ENCODE measurements at regions not wholly inside any gene's neighbourhood (a gene's known extent, or its start where the extent isn't known, plus 50 kb on each side); places are given as distances from the start of the nearest gene placed in this dataset.

DNA sequence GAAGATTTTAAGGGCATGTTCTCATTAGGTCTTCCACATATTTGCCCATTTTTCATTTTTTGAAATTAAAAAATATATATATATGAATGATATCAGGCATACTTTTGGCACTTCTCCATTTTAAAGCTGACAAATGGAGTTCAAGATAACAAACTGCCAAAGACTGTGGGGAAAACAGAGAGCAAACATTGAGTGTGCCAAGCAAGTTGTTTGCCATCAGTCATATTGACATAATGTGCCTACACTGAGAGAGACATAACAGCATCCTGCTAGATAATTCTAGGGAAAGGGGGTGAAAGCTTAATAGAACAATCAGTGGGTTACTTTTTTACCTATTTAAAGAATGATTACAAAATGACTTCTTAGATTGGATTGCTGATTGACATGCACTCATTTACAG is 529.4 kb upstream of the CXADR start:
- DNase-seq = no peak

DNA sequence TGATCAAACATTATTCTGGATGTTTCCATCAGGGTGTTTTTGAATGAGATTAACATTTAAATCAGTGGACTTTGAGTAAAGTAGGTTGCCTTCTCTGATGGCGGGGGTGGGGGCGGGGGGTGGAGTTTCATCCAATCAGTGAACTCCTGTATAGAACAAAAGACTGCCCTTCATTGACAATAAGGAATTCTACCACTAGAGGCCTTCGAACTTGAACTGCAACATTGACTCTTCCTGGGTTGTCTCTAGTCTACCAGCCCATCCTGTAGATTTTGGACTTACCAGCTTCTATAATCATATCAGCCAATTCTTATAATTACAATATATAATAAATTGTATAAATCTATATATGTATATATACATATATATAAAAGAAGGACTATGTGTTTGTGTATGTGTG is 520.4 kb upstream of the CXADR start:
- no peak for DNase-seq

DNA sequence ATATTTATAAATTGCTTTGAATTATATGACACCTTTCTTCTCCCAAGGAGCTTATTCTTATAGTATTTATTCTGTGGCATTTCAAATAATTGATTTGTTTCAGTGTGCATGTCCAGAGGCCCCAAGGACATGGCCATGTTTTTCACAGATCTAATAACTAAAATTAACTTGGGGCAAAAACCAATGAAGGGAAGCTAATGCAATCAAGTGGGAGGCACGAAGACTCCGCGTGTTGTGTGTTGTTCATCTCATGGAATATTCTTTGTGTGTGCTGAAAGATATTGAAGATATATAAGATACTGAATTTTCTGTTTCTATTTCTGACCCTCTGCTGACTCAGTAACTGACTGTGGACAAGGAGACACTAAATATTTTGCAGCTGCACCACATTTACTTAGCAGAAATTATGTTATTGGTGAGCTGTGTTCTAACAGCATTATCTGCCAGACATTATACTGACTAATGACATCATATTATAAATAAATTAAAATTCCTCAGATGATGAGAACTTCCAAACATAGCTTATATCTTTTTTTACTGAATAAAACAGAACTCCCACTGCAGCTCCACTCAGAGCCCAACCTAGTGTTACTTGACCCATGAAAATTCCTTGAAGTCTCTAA is 519.3 kb upstream of the CXADR start:
- no peak for DNase-seq

DNA sequence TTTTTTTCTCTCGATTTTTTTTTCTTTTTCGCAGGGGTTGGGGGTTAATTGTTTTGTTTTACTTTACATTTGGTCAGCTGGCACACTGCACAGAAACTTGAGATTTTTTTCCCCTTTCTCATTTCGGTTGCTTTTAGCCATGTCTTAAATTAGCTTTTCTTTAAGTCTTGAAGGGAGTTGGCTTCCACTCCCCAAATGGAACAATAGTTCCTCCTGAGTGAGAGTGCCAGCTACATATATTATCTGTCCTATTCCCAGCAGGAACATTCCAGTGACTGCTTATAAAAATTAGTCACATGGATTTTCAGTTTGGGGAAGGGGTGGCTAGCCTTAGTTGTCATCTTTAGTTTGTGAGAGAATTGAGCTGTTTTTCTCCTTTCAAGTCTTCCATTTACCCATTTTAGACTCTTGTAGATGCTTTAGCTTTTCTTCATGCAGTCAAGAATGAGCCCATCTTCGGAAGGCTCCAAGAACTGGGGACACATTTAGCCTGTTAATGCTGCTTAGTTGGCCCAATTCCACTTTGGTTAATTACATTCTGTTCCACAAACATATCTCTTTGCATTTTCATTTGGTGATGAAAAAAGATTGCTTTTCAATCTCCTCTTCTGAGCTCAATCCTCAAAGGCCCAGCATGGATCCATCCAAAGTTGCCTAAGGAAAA is 510.1 kb upstream of the CXADR start:
- no peak for DNase-seq

DNA sequence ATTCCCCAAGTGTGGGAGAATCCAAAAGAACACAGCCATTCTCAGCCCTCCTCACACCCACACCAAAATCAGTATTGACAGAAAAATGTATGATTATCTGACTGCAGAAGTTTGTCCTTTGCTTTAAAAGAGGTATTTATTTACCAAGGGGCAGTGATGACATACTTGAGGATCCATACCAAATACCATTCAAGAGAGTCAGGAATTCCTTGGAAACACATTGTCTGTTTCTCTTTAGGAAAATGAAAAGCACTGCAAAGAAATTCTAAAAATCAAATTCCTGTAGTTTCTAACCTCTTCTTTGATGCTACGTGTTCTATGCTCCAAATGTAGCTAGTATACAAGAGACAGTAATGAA is 509.6 kb upstream of the CXADR start:
- DNase-seq = no peak

DNA sequence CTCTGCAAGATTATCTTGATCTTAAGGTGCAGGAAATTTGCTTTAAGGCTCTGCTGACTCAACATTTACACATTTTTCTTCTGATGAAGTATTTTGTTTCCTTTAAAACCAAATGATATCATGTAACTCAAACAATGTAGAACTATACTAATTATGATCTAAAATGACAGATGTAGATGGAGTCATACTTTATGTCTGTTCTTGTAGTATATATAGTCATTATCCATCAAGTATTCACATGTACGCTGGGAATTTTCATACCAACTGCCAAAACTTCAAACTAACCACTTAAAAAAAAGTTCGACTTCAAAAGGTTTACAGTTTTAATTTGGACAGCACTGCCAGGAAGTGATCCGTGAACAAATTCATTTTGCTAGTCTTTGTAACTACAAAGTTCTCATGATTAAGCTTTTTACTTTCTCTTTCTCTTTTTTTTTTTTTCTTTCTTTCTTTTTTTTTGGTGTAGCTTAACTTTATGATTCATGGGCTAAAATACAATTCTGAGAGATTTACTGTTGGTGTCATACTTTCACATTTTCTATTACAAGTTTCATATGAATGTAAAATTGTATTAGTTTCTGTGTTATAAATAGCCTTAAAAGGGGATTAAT is 509.0 kb upstream of the CXADR start:
- DNase-seq = no peak

DNA sequence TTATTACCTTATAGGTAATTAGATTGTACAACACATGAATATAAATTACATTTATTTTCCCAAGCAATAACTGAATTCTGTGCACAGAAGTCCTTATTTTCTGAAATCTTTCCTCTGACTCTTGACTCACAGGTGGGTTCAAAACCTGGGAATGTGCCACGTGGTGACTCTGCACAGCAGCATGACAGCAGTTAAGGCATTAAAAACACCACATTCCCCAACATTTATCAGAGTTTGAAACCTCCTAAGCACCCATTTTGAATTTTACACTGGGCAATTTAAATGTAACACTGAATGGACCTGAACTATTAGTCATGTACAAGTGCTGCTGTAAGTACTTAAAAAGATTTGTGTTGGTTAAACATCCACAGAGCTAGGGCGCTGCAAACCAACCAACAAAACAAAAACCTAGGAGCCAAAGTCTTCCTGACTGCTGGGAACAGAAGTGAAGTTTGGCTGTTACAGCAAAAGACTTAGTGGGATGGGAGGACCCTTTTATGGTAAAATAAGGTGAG is 480.6 kb upstream of the CXADR start:
- DNase-seq = no peak

DNA sequence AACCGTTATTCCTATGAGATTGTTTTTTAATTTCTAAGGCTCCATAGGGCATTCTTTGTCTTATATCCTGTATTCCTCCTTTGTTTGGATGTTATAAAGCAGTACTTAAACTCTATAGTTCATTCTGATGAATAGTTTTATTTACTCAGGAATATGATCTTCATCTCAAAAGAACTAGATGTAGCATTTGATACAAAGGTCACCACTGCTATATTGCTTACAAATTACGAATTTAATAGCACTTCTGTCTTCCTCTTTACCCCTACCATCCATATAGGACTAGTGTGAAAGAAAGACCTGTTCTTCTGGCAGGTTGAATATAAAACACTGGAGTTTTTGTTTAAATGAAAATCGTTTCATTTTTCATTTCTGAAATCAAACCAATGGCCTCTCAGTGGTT is 468.1 kb upstream of the CXADR start:
- no peak for DNase-seq

DNA sequence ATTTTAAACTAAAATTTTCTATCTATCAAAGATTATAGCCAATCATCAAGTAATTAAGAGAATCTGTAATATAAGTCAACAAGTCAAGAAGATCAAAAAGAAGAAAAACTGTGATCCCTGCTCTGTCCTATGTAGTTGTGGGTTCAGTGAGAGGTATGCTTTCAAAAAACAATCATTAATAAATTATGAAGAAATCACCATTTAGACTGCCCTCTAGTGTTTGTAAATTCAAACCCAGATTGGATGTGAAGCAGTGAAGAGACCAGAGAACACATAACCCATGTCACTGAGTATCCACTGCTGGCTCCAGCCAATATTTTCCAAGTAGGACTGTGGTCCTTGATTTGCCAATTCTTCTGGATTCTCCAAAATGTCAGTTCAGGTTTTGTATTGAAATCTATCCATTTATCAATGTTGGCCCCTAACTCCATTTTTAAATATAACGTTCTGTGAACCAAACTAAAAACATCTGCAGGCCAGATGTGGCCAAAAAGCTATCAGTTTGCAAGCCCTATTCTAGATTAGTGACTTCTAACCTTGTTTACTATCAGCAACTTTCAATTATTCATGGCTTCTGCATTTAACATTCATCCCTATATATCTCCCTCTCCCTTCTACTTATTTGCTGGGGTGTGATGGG is 467.5 kb upstream of the CXADR start:
- no peak for DNase-seq

DNA sequence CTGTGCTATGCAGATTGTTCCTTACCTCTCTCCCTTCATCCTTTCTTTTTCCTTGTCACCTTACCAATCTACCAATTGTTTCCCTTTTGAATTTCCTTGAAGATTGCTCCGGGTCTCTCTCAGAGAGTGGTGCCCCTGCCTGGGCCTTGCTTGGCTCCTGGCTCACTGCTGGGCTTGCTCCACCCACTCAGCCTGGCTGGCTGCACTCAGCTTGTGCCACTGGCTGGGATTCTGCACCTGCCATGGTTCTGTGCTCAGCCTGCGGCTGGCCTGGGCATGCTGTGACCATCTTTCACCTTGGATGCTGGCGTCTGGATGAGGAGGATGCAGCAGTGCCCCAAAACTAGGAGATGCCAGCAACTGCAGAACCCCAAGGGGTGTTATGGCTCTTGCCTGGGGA is 463.9 kb upstream of the CXADR start:
- no peak for DNase-seq

DNA sequence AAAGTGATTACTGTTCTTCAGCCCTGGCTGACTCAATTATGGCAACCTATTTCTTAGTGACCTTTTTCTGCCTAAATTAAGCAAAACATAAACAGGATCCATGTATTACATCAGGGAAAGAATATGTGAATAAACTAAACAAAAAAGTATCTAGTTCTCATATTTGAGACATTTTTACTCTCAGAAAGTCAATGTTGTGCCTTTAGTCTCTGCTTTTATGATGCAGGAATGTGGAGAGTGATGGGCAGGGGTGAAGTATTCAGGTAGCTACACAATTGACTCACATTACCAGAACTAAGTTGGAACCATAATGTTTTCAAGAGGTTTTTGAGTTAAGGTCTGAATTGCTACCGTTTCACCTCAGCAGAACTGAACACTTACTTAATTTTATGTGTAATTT is 462.7 kb upstream of the CXADR start:
- no peak for DNase-seq

DNA sequence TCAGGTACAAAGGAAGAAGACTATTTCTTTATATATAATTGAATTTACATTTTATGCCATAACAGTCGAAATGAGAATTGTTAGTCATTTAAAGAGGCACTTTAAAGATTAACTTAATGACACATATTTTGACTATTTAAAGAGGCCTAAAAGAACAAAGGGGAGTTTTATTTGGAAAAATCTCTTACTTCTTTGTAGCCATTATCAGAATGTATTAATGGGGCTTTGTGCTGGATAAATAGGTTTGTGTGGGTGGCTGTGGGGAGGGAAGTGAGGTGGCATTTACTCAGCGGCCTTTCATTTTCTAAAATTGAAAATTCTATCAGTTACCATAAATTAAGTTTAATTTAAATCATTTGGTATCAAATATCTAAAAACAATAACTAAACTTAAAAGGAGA is 462.2 kb upstream of the CXADR start:
- no peak for DNase-seq

DNA sequence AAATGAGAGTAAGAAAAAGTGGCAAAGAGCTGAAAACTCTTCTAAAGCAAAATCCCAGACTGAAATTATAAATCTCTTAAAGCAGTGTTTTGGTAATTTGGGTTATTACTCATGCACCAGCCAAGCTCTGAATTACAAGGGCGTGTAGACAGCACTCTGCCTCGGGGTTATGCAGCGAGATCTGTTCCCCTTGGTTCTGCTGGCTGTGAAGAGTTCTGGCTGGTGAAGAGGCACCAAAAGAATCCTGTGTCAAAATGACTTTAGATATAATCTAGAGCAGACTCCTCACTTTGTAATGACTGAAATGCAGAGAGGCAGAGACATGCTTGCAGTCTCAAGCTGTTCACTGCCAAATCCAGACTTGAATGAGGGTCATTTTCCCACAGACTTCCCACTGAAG is 461.8 kb upstream of the CXADR start:
- DNase-seq = no peak

DNA sequence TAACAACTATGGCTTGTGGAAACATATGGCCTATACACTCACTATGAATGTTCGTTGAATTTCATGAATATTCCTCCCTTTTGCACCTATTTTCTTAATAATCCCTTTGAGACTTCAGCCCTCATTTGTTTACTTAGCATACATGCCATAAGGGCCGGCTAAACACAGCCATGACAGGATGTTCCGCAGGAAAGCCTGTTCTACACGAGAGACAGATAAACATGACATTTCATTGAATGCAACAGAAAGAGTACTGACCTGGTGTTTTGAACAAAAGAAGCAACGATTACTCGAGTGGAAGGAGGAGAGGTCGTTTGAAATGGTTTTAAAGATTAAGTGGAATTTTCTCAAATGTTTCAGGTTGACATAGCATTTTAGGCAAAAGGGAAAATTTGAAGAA is 459.5 kb upstream of the CXADR start:
- no peak for DNase-seq

DNA sequence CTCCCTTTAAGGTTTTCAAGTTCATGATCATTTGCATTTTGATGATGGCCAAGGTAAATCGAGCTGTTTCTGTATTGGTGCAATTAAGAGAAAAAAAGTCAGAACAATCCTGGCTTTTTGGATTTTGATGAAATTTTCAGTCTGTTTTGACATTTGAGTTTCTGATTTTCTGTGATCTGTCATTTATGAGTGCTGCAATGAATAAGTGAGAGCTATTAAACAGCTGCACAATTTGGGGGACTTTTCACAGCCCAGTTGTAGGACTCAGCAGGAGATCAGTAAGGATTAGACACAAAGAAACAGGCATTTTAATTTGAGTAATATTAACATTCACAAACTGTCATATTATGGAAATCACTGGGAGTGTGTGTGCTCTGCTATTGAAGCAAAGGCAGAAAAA is 452.9 kb upstream of the CXADR start:
- no peak for DNase-seq

DNA sequence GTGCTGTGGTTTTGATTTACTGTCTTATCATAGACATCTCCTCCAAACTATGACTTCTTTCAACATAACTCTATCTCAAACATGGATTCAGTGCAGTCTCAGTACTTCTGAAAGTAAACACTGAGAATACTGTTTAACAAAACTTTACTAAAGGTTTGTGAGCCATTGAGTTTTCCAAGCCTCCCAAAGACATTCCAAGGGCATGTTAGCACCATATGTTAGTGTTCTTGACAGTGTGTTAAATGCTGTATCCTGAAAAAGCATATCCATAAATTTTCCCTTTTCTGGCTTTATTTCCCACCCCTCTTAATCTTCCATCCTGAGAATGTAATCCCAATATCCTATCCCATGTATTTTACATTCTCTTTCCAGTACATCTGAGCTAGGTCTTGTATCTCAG is 446.8 kb upstream of the CXADR start:
- no peak for DNase-seq

DNA sequence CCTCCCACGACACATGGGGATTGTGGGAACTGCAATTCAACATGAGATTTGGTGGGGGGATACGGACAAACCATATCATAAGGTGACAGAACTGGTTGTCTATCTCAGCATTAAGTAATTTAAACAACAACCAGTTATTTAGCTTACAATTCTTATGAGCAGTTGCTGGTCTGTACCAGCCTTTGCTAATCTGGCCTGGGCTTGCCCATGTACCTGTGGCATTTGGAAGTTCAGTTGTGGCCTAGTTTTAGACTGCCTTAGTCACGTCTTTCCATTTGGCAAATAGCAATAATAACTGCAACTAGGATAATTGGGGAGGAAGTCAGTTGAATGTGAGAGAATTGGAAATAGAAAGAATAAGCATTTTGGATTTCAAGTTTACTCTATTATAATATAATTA is 441.8 kb upstream of the CXADR start:
- no peak for DNase-seq

DNA sequence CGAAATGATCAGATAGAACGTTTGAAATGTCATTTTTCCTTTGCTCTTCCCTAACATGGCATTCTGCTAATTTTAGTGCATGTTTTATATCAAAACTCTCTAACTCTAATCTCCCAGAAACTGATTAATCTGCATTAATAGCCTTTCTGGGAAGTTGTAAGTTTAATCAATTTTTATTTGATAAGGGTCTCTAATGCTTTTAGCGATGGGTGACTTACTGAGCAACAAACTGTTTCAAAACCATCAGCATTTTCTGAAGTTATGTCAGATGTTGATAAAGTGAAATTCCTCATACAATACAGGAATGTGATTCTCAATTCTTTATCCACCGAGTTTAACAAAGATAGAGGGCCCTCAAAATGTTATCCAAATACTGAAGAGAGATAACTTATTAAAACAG is 431.6 kb upstream of the CXADR start:
- DNase-seq = no peak

DNA sequence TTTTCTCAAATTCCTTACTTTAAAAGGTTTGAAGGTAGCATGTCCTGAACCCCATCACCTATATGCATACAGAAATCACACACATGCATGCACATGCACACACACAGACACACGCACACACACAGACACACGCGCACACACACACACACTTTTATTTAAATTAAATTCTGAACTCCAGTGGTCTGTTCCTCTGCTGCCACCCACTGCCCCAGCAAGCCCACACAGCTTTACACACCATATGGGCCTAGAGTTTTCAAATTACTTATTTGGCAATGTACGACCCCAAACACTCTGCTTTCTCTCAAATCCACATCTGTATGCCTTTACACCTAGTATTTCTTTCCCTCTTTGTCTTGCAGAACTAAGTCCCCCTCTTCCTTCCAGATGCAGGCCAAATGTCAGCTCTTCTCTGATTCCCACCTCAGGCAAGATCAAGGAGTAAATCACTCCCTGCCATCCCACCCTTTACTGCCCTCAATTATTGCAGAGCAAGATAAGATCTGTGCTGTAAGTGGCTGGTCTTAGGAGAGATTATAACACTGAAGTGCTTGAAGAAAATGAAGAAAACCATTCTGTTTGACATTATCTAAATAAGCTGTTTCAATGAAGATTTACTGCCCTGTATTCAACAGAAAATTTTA is 429.9 kb upstream of the CXADR start:
- DNase-seq = no peak

DNA sequence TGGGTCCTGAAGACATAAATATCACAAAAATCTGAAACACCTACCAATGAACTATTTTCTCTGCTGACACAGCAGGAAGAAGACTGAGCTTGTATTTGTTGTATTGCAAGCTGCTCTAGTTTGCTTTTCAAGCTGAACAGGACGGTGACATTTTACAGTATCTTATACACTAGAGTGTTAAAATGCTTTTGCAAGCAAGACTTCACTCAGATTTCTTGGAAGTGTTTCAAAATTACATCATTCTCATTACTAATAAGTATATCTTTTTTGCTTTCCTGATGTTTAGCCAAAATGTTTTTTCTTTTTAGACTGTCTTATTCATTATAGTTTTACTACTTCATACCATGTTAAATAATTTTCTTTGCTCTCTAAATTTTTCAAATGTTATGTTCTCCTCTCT is 427.1 kb upstream of the CXADR start:
- no peak for DNase-seq

DNA sequence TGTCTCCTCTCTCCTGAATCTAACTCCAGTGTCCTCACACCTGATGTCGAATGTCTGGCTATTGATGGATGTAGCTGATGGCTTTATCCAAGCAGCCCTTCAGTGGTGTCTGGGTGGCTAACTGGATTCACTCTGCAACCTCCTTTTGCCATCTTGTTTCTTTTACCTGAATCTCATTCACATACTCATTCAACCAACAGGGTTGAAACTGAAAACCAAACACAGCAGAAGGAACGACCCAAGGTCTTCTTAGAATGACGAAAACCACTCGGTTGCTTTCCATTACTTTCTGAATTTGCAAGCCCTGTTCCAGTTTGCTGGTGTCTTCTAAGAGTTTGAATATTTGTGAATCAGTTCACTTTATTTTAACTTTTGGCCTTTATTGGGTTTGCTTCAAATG is 424.3 kb upstream of the CXADR start:
- no peak for DNase-seq

DNA sequence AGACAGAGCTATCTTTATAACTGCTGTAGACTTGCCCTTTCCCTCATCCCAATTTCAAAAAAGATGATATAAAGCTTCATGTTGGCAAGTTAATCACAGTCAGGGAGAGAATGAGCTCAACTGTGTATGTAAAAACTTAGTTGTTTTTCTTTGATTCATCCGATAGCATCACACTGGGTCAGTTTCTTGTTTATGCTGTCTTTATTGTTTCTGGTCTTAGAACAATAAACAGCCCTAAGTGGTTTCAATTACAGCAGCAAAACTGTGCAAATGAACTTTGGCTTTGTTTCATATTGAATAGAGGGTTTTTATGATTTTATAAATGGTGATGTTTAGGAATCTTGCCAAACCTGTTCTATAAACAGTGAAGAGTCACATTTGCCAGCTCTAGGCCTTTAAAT is 423.8 kb upstream of the CXADR start:
- DNase-seq = no peak

DNA sequence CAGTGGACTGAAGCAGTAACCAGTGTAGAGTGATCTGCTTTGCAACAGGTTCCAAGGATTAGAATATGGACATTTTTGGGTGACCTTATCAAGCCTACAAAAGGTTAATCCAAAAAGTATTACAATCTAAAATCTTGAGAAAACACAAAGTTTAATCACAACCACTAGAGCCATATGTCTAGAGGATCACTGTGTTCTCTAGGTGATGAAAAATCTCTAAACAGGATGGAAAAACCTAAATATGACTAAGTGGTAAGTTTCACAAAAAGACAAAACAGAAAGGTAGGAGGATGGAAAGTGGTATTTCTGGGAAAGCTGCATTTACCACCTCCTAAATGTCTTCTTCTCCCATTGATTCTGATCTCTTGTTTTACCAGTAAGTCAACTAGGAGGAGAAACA is 411.1 kb upstream of the CXADR start:
- no peak for DNase-seq

DNA sequence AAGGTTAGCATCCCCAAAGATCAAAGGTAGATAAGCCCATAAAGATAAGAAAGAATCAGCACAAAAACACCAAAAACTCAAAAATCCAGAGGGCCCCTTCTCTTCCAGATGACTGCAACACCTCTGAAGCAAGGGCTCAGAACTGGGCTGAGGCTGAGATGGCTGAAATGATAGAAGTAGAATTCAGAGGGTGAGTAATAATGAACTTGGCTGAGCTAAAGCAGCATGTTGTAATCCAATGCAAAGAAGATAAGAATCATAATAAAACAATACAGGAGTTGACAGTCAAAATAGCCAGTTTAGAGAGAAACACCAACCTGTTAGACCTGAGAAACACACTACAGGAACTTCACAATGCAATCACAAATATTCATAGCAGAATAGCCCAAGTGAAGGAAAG is 406.9 kb upstream of the CXADR start:
- no peak for DNase-seq
